ENCODE measurements at regions not wholly inside any gene's neighbourhood (a gene's known extent, or its start where the extent isn't known, plus 50 kb on each side); places are given as distances from the start of the nearest gene placed in this dataset.
"Not testable (repeated sequence)": the region's sequence is repeated elsewhere in the genome, so short reads cannot be mapped to it uniquely, and the experiment has no call there.

DNA sequence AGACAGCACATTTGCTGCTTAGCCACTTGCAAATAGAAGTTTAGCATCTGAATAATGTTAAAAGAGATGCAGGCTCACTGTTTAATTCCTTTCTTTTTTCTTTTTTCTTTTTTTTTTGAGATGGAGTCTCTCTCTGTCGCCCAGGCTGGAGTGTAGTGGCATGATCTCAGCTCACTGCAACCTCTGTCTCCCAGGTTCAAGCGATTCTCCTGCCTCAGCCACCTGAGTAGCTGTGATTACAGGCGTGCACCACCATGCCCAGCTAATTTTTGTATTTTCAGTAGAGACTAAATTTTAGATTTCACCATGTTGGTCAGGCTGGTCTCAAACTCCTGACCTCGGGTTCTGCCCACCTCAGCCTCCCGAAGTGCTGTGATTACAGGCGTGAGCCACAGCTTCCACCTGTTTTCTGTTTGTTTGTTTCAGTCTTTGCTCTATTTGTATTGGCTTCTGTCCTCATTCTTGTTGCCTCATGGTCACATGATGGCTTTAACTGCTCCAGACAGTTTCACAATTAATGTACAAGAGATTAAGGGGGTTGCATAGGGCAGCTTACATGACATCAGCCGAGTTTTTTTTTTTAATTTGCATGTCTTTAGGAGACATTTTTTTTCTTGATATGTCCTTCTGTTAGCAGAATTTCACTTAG lies 153.1 kb upstream of the PCDH9 start:
- not testable (repeated sequence) for H2BK15ac ChIP-seq (ENCODE audit: low read length)

DNA sequence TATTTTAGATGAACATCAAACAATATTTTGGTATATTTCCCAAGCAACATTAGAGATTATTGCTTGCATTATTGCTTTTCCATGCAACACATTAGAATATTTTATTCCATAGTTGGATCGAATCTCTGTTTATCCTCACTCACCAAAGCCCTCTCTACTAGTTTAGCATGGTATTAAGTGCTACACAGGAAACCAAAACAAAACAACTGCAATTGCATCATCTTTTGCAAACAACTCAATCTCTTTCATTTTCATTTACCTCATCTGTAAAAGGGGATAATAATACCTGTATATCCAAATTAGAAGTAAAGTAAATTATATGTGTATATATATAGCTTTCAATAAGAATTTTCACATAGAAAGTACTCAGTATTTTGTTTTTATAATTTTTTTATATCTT lies 147.8 kb upstream of the PCDH9 start:
- WGBS, 2 donors (ENCODE audit: extremely low coverage in 2 of 2, insufficient read length in 2 of 2, insufficient replicate concordance in 1 of 2), result no CpG with 5 or more reads among the region's 1 CpG
- Histone ChIP-seq H3K79me1 (ENCODE audit: low read depth, low read length) (no peaks in the 10 kb centered on the region), H3K27me3 (ENCODE audit: control insufficient read depth in 3 of 3, insufficient read depth in 3 of 3, low read depth in 1 of 3, low read length in 3 of 3) (no peaks in the 10 kb centered on the region)

More for the DNA sequence above, 153.1 kb upstream of the PCDH9 start:
- not testable (repeated sequence) for H2BK12ac ChIP-seq (ENCODE audit: low read length); H3K4me3 ChIP-seq (ENCODE audit: low read length in 2 of 2); H3K4me2 ChIP-seq (ENCODE audit: insufficient read depth, low read length, poor library complexity, severe bottlenecking); H4K91ac ChIP-seq (ENCODE audit: low read depth, low read length, poor library complexity); H3K18ac ChIP-seq (ENCODE audit: low read length); H3K23ac ChIP-seq (ENCODE audit: low read depth, low read length, poor library complexity); H3K79me1 ChIP-seq (ENCODE audit: low read depth, low read length); H3K27me3 ChIP-seq (ENCODE audit: control insufficient read depth in 3 of 3, insufficient read depth in 3 of 3, low read depth in 1 of 3, low read length in 3 of 3); H2AK5ac ChIP-seq (ENCODE audit: low read depth, low read length); H3K4me1 ChIP-seq (ENCODE audit: control insufficient read depth in 2 of 2, insufficient read depth in 1 of 2, low read depth in 1 of 2, low read length in 2 of 2); H3K4ac ChIP-seq (ENCODE audit: low read length); H3K14ac ChIP-seq (ENCODE audit: low read length); H4K8ac ChIP-seq (ENCODE audit: low read depth, low read length); DNase-seq (ENCODE audit: low spot score); H2BK120ac ChIP-seq (ENCODE audit: low read depth, low read length); H3K36me3 ChIP-seq (replicated peaks in 1 of 2; ENCODE audit: control insufficient read depth in 2 of 2, insufficient read depth in 2 of 2, low read length in 2 of 2); H3K9me3 ChIP-seq (replicated peaks in 1 of 2; ENCODE audit: control insufficient read depth in 2 of 2, insufficient read depth in 1 of 2, low read depth in 1 of 2, low read length in 2 of 2); H2BK5ac ChIP-seq (ENCODE audit: low read length); H3K9ac ChIP-seq (ENCODE audit: low read depth, low read length, poor library complexity); H3K27ac ChIP-seq (replicated peaks; ENCODE audit: low read length)
- peak overlapping the region; percentile 19 for H2AFZ ChIP-seq (ENCODE audit: low read length)
- whole genome bisulfite sequencing, 2 donors (ENCODE audit: extremely low coverage in 2 of 2, insufficient read length in 2 of 2, insufficient replicate concordance in 1 of 2), result no CpG with 5 or more reads among the region's 7 CpGs

DNA sequence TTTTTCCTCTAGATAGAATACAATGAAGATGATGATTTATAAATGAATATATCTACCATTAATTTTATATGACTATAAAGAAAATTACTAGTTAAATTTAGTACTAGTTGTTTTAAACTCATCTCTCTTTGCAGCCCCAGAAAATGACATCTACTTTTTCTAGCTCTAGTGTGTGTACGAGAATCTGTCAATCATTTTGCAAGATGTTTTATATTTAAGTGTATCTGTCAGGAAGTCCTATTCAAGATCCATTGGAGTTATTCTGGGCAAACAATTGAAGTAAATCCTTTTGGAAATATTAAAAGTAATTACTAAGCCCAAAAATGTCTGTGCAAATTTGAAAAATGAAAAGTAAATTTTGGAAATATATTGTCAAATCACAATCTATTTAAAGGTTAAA lies 144.3 kb upstream of the PCDH9 start:
- Histone ChIP-seq H3K23ac (ENCODE audit: low read depth, low read length, poor library complexity) (no peak overlapping the region), H3K4me2 (ENCODE audit: insufficient read depth, low read length, poor library complexity, severe bottlenecking) (no peak overlapping the region), H3K4me3 (ENCODE audit: low read length in 2 of 2) (no peak overlapping the region), H3K9ac (ENCODE audit: low read depth, low read length, poor library complexity) (no peak overlapping the region), H3K27ac (replicated peaks; ENCODE audit: low read length) (no peak overlapping the region), H3K36me3 (replicated peaks in 1 of 2; ENCODE audit: control insufficient read depth in 2 of 2, insufficient read depth in 2 of 2, low read length in 2 of 2) (no peaks in the 10 kb centered on the region), H3K9me3 (replicated peaks in 1 of 2; ENCODE audit: control insufficient read depth in 2 of 2, insufficient read depth in 1 of 2, low read depth in 1 of 2, low read length in 2 of 2) (no peaks in the 10 kb centered on the region), H4K91ac (ENCODE audit: low read depth, low read length, poor library complexity) (no peak overlapping the region), H3K4me1 (ENCODE audit: control insufficient read depth in 2 of 2, insufficient read depth in 1 of 2, low read depth in 1 of 2, low read length in 2 of 2) (peaks cover 0 to 10% of the 10 kb centered on the region in 2 donors), H2BK12ac (ENCODE audit: low read length) (no peak overlapping the region), H2BK15ac (ENCODE audit: low read length) (no peak overlapping the region), H2AFZ (ENCODE audit: low read length) (no peak overlapping the region), H3K4ac (ENCODE audit: low read length) (no peak overlapping the region), H2BK5ac (ENCODE audit: low read length) (no peak overlapping the region), H4K8ac (ENCODE audit: low read depth, low read length) (no peak overlapping the region), H3K14ac (ENCODE audit: low read length) (no peak overlapping the region), H2AK5ac (ENCODE audit: low read depth, low read length) (no peak overlapping the region), H3K18ac (ENCODE audit: low read length) (no peak overlapping the region), H2BK120ac (ENCODE audit: low read depth, low read length) (no peak overlapping the region), H3K27me3 (ENCODE audit: control insufficient read depth in 3 of 3, insufficient read depth in 3 of 3, low read depth in 1 of 3, low read length in 3 of 3) (no peaks in the 10 kb centered on the region), H3K79me1 (ENCODE audit: low read depth, low read length) (no peaks in the 10 kb centered on the region)
- WGBS, 2 donors (ENCODE audit: extremely low coverage in 2 of 2, insufficient read length in 2 of 2, insufficient replicate concordance in 1 of 2), result no CpG with 5 or more reads among the region's 1 CpG
- no peak for DNase-seq (ENCODE audit: low spot score)

More for the DNA sequence above, 147.8 kb upstream of the PCDH9 start:
- H3K9ac ChIP-seq (ENCODE audit: low read depth, low read length, poor library complexity), result no peak overlapping the region
- no peak overlapping the region for H3K23ac ChIP-seq (ENCODE audit: low read depth, low read length, poor library complexity)
- no peak overlapping the region for H2BK120ac ChIP-seq (ENCODE audit: low read depth, low read length)
- no peak overlapping the region for H3K18ac ChIP-seq (ENCODE audit: low read length)
- H2AFZ ChIP-seq (ENCODE audit: low read length), result no peak overlapping the region
- H3K4me3 ChIP-seq (ENCODE audit: low read length in 2 of 2), result no peak overlapping the region
- H2BK12ac ChIP-seq (ENCODE audit: low read length), result no peak overlapping the region
- peaks cover 0 to 1% of the 10 kb centered on the region in 2 donors for H3K9me3 ChIP-seq (replicated peaks in 1 of 2; ENCODE audit: control insufficient read depth in 2 of 2, insufficient read depth in 1 of 2, low read depth in 1 of 2, low read length in 2 of 2)
- H3K14ac ChIP-seq (ENCODE audit: low read length), result no peak overlapping the region
- H2AK5ac ChIP-seq (ENCODE audit: low read depth, low read length), result no peak overlapping the region
- H3K27ac ChIP-seq (replicated peaks; ENCODE audit: low read length), result no peak overlapping the region
- H2BK15ac ChIP-seq (ENCODE audit: low read length), result no peak overlapping the region
- no peak overlapping the region for H3K4me2 ChIP-seq (ENCODE audit: insufficient read depth, low read length, poor library complexity, severe bottlenecking)
- no peak overlapping the region for H4K91ac ChIP-seq (ENCODE audit: low read depth, low read length, poor library complexity)
- H3K4ac ChIP-seq (ENCODE audit: low read length), result no peak overlapping the region
- no peaks in the 10 kb centered on the region for H3K36me3 ChIP-seq (replicated peaks in 1 of 2; ENCODE audit: control insufficient read depth in 2 of 2, insufficient read depth in 2 of 2, low read length in 2 of 2)
- peaks cover 0 to 3% of the 10 kb centered on the region in 2 donors for H3K4me1 ChIP-seq (ENCODE audit: control insufficient read depth in 2 of 2, insufficient read depth in 1 of 2, low read depth in 1 of 2, low read length in 2 of 2)
- no peak for DNase-seq (ENCODE audit: low spot score)
- no peak overlapping the region for H2BK5ac ChIP-seq (ENCODE audit: low read length)
- H4K8ac ChIP-seq (ENCODE audit: low read depth, low read length), result no peak overlapping the region

- no peak for DNase-seq (ENCODE audit: low spot score)
- H3K18ac ChIP-seq (ENCODE audit: low read length), result no peak overlapping the region
- no peak overlapping the region for H3K23ac ChIP-seq (ENCODE audit: low read depth, low read length, poor library complexity)
- no peak overlapping the region for H2BK120ac ChIP-seq (ENCODE audit: low read depth, low read length)
- H3K4me1 ChIP-seq (ENCODE audit: control insufficient read depth in 2 of 2, insufficient read depth in 1 of 2, low read depth in 1 of 2, low read length in 2 of 2), result peaks cover 1 to 10% of the 10 kb centered on the region in 2 donors
- H3K4me3 ChIP-seq (ENCODE audit: low read length in 2 of 2), result no peak overlapping the region
- H2AK5ac ChIP-seq (ENCODE audit: low read depth, low read length), result no peak overlapping the region
- H3K27me3 ChIP-seq (ENCODE audit: control insufficient read depth in 3 of 3, insufficient read depth in 3 of 3, low read depth in 1 of 3, low read length in 3 of 3), result no peaks in the 10 kb centered on the region
- H2BK12ac ChIP-seq (ENCODE audit: low read length), result no peak overlapping the region
- H3K36me3 ChIP-seq (replicated peaks in 1 of 2; ENCODE audit: control insufficient read depth in 2 of 2, insufficient read depth in 2 of 2, low read length in 2 of 2), result no peaks in the 10 kb centered on the region
- peak overlapping the region; percentile 8 for H2AFZ ChIP-seq (ENCODE audit: low read length)
- H3K14ac ChIP-seq (ENCODE audit: low read length), result no peak overlapping the region
- no peak overlapping the region for H3K4me2 ChIP-seq (ENCODE audit: insufficient read depth, low read length, poor library complexity, severe bottlenecking)
- no CpG with 5 or more reads among the region's 1 CpG for WGBS, 2 donors (ENCODE audit: extremely low coverage in 2 of 2, insufficient read length in 2 of 2, insufficient replicate concordance in 1 of 2)
- H3K27ac ChIP-seq (replicated peaks; ENCODE audit: low read length), result no peak overlapping the region
- no peaks in the 10 kb centered on the region for H3K9me3 ChIP-seq (replicated peaks in 1 of 2; ENCODE audit: control insufficient read depth in 2 of 2, insufficient read depth in 1 of 2, low read depth in 1 of 2, low read length in 2 of 2)
- no peak overlapping the region for H4K8ac ChIP-seq (ENCODE audit: low read depth, low read length)
- no peak overlapping the region for H3K4ac ChIP-seq (ENCODE audit: low read length)
- H4K91ac ChIP-seq (ENCODE audit: low read depth, low read length, poor library complexity), result no peak overlapping the region
- no peaks in the 10 kb centered on the region for H3K79me1 ChIP-seq (ENCODE audit: low read depth, low read length)
- H2BK5ac ChIP-seq (ENCODE audit: low read length), result no peak overlapping the region
- no peak overlapping the region for H2BK15ac ChIP-seq (ENCODE audit: low read length)
- no peak overlapping the region for H3K9ac ChIP-seq (ENCODE audit: low read depth, low read length, poor library complexity)
Observed at GRCh38 chr13:67372868-67373464, 142.8 kb upstream of the PCDH9 start.
